ENCODE measurements at regions not wholly inside any gene's neighbourhood (a gene's known extent, or its start where the extent isn't known, plus 50 kb on each side); places are given as distances from the start of the nearest gene placed in this dataset.

DNA sequence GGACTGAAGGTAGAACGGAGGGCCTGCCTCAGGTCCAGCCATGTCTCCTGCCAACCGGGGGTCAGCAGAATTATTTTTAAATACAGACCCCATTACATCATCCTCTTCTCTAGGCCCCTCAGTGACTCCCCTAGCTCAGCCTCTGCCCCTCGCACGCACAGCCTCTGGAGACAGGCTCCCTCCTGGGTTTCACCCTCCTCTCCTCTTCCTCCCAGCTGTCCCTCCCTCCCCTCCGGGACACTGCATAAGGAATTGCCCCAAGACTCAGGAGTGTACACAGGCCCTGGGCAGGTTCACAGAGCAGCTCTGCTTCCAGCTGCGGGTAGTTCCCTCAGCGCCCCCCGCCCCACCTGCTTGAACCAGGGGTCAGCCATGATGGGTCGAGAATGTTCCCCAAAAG is 520.2 kb upstream of the MYT1L start:
- no peaks in the 10 kb centered on the region for H3K9me3 Mint-ChIP-seq (ENCODE audit: unreplicated experiment)
- Histone ChIP-seq H3K9me3 (no peaks in the 10 kb centered on the region), H3K4me1 (no peaks in the 10 kb centered on the region), H3K4me3 (ENCODE audit: low read depth, low read length) (no peak overlapping the region), H3K36me3 (ENCODE audit: control insufficient read depth, insufficient read depth, low read length) (no peaks in the 10 kb centered on the region), H3K27me3 (replicated peaks; ENCODE audit: control insufficient read depth, insufficient read depth, low read length) (no peaks in the 10 kb centered on the region)
- no peak for DNase-seq
- ChIA-PET CTCF (no interaction called here), POLR2A (no interaction called here)
- peaks cover 6% of the 10 kb centered on the region for H3K27me3 Mint-ChIP-seq (ENCODE audit: insufficient read depth, unreplicated experiment)
- no peak overlapping the region for H3K4me3 Mint-ChIP-seq (ENCODE audit: unreplicated experiment)
- TF ChIP-seq, protein P1, sequence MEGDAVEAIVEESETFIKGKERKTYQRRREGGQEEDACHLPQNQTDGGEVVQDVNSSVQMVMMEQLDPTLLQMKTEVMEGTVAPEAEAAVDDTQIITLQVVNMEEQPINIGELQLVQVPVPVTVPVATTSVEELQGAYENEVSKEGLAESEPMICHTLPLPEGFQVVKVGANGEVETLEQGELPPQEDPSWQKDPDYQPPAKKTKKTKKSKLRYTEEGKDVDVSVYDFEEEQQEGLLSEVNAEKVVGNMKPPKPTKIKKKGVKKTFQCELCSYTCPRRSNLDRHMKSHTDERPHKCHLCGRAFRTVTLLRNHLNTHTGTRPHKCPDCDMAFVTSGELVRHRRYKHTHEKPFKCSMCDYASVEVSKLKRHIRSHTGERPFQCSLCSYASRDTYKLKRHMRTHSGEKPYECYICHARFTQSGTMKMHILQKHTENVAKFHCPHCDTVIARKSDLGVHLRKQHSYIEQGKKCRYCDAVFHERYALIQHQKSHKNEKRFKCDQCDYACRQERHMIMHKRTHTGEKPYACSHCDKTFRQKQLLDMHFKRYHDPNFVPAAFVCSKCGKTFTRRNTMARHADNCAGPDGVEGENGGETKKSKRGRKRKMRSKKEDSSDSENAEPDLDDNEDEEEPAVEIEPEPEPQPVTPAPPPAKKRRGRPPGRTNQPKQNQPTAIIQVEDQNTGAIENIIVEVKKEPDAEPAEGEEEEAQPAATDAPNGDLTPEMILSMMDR (IDR thresholded peaks at IDR 0.05; ENCODE audit: insufficient read depth in 1 of 2, low read depth in 1 of 2, low read length in 1 of 2, severe bottlenecking in 1 of 2, unreplicated experiment in 1 of 2): no peak
- no peaks in the 10 kb centered on the region for H3K4me1 Mint-ChIP-seq (ENCODE audit: low read depth, unreplicated experiment)
- no TSS peak for BruUV-seq (replicated peaks)
- H3K27ac Mint-ChIP-seq (ENCODE audit: unreplicated experiment): no peak overlapping the region
- intact Hi-C loops (cut with micrococcal nuclease; ENCODE audit: unreplicated experiment): no loop called here
- no peaks in the 10 kb centered on the region for H3K36me3 Mint-ChIP-seq (ENCODE audit: insufficient read depth, unreplicated experiment)

DNA sequence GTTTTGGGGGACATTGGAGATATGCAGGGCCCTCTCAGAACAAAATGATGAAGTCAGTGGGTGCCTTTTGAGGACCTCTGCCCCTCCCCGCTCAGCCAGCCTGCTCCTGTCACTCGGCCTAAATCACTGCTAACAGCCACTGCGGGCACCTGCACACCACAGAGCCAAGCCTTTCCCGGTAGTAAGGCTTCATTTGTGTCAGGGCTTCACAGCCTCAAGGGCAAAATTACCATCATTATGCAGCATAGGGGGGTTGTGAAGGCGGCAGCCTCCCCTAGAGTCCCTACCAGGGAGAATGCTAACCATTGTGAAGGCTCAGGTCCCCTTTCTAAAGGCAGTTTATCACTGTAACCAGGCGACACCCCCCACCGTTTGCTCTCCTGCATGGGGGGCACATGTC is 519.8 kb upstream of the MYT1L start:
- ChIA-PET CTCF (no interaction called here), POLR2A (no interaction called here)
- DNase-seq: no peak
- H3K36me3 Mint-ChIP-seq (ENCODE audit: insufficient read depth, unreplicated experiment): no peaks in the 10 kb centered on the region
- TF ChIP-seq, protein P1 (IDR thresholded peaks at IDR 0.05; ENCODE audit: insufficient read depth in 1 of 2, low read depth in 1 of 2, low read length in 1 of 2, severe bottlenecking in 1 of 2, unreplicated experiment in 1 of 2): no peak
- H3K4me3 Mint-ChIP-seq (ENCODE audit: unreplicated experiment): no peak overlapping the region
- Histone ChIP-seq H3K36me3 (ENCODE audit: control insufficient read depth, insufficient read depth, low read length) (no peaks in the 10 kb centered on the region), H3K4me1 (no peaks in the 10 kb centered on the region), H3K9me3 (no peaks in the 10 kb centered on the region), H3K4me3 (ENCODE audit: low read depth, low read length) (no peak overlapping the region), H3K27me3 (replicated peaks; ENCODE audit: control insufficient read depth, insufficient read depth, low read length) (no peaks in the 10 kb centered on the region)
- intact Hi-C loops (cut with micrococcal nuclease; ENCODE audit: unreplicated experiment): no loop called here
- H3K4me1 Mint-ChIP-seq (ENCODE audit: low read depth, unreplicated experiment): no peaks in the 10 kb centered on the region
- H3K9me3 Mint-ChIP-seq (ENCODE audit: unreplicated experiment): no peaks in the 10 kb centered on the region
- H3K27me3 Mint-ChIP-seq (ENCODE audit: insufficient read depth, unreplicated experiment): peaks cover 6% of the 10 kb centered on the region
- H3K27ac Mint-ChIP-seq (ENCODE audit: unreplicated experiment): no peak overlapping the region
- BruUV-seq (replicated peaks): no TSS peak

DNA sequence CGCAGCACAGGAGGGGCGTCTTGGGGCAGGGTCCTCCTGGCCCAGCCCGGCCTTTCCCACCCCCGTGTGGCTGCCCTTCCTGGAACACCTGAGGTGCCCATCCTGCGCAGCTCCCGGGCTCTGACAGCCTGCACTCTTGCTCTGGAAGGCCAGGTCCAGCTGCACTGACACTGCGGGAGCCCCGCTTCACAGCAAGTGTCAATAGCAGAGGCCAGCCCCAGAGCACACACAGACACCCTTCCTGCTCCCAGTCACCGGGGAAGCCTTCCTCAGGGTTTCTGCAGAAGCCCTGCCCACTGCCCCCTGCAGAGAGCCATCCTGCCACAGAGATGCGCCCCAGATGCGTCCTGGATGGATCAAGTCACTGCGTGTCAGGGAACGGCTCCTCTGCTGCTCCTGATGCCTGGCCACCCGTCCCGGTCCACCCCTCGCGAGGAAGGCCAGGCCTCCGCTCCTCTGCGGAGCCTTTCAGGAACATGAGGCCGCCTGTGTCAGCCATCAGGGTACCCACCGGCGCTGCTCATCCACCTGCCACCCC is 519.2 kb upstream of the MYT1L start:
- Mint-ChIP-seq H3K4me3 (ENCODE audit: unreplicated experiment) (no peak overlapping the region), H3K27ac (ENCODE audit: unreplicated experiment) (no peak overlapping the region), H3K9me3 (ENCODE audit: unreplicated experiment) (no peaks in the 10 kb centered on the region), H3K4me1 (ENCODE audit: low read depth, unreplicated experiment) (no peaks in the 10 kb centered on the region), H3K27me3 (ENCODE audit: insufficient read depth, unreplicated experiment) (peaks cover under 1% of the 10 kb centered on the region), H3K36me3 (ENCODE audit: insufficient read depth, unreplicated experiment) (no peaks in the 10 kb centered on the region)
- TF ChIP-seq, protein P1 (IDR thresholded peaks at IDR 0.05; ENCODE audit: insufficient read depth in 1 of 2, low read depth in 1 of 2, low read length in 1 of 2, severe bottlenecking in 1 of 2, unreplicated experiment in 1 of 2): no peak
- intact Hi-C loops (cut with micrococcal nuclease; ENCODE audit: unreplicated experiment): no loop called here
- Histone ChIP-seq H3K4me3 (ENCODE audit: low read depth, low read length) (no peak overlapping the region), H3K27me3 (replicated peaks; ENCODE audit: control insufficient read depth, insufficient read depth, low read length) (no peaks in the 10 kb centered on the region), H3K9me3 (no peaks in the 10 kb centered on the region), H3K36me3 (ENCODE audit: control insufficient read depth, insufficient read depth, low read length) (no peaks in the 10 kb centered on the region), H3K4me1 (no peaks in the 10 kb centered on the region)
- ChIA-PET CTCF (no interaction called here), POLR2A (no interaction called here)
- BruUV-seq (replicated peaks): no TSS peak
- DNase-seq: no peak

All from Caco-2 (cell line).